Sigmoid colon (tissue), 6 donors: ENCODE measurements at regions not wholly inside any gene's neighbourhood (a gene's known extent, or its start where the extent isn't known, plus 50 kb on each side); places are given as distances from the start of the nearest gene placed in this dataset.

Source experiments
- DNase-seq: peaks from one replicate; pipeline ENCODE4 v3.0.0-alpha.2; 2019
- H3K27ac ChIP-seq, 4 donors: fragments of 200-600 bp; sonication (generic); one replicate each; pipeline ENCODE4 v1.5.1; 2016 to 2019; ENCODE audit warnings: mild to moderate bottlenecking in 1 of 4
- H3K27me3 ChIP-seq, 3 donors: fragments of 200-600 bp; sonication (generic); one replicate each; pipeline ENCODE4 v1.5.1; 2019; ENCODE audit warnings: mild to moderate bottlenecking in 1 of 3
- H3K36me3 ChIP-seq, 4 donors: fragments of 200-600 bp; sonication (generic); one replicate each; pipeline ENCODE4 v1.5.1; 2016 to 2019
- H3K4me1 ChIP-seq, 4 donors: fragments of 200-600 bp; sonication (generic); one replicate each; pipeline ENCODE4 v1.5.1; 2017 to 2019
- H3K4me3 ChIP-seq, 4 donors: fragments of 200-600 bp; sonication (generic); one replicate each; pipeline ENCODE4 v1.5.1; 2017 to 2019; ENCODE audit warnings: mild to moderate bottlenecking in 2 of 4, moderate library complexity in 1 of 4
- H3K9me3 ChIP-seq, 4 donors: fragments of 200-600 bp in 3 of 4; sonication (generic) in 3 of 4; one replicate each; pipeline versions ENCODE4 v1.5.1 to v1.6.1; 2013 to 2019
- CTCF ChIP-seq, 4 experiments: fragments of 450-650 bp in 3 of 4; fragments of 200-600 bp in 1 of 4; IDR thresholded peaks; one replicate each; pipeline ENCODE4 v1.5.1; 2016 to 2019; ENCODE audit warnings: antibody characterized with exemption in 4 of 4, mild to moderate bottlenecking in 3 of 4, moderate library complexity in 2 of 4
- EP300 ChIP-seq, 4 donors: sonication (generic); formaldehyde crosslinking; IDR thresholded peaks; one replicate each; pipeline ENCODE4 v1.6.1; 2017; ENCODE audit warnings: antibody characterized with exemption in 4 of 4
- POLR2A ChIP-seq, 2 donors: fragments of 450-650 bp; IDR thresholded peaks; one replicate each; pipeline ENCODE4 v1.6.1; 2016; ENCODE audit warnings: antibody characterized with exemption in 2 of 2, mild to moderate bottlenecking in 2 of 2, moderate library complexity in 2 of 2
- POLR2AphosphoS5 ChIP-seq, 4 donors: sonication (generic); formaldehyde crosslinking; IDR thresholded peaks; one replicate each; pipeline ENCODE4 v1.6.1; 2017; ENCODE audit warnings: antibody characterized with exemption in 4 of 4
- WGBS, 2 donors: extraction: QIAGEN DNeasy Blood & Tissue Kit; methylation state at CpG; one replicate each; pipeline ENCODE4 v1.1.7; 2013; 5-methylcytosine and 5-hydroxymethylcytosine counted together
- intact Hi-C: fragments of 100-400 bp; cut with DNase I; formaldehyde crosslinking; loops from one replicate; pipeline ENCODE4 v1.15.1; 2023
- donor health status: healthy with polysubstance abuse.
- donor health status: healthy.

GRCh38 chr20:56954797-56955196, 311.6 kb downstream of the BMP7 start:
- TF ChIP-seq POLR2AphosphoS5 (IDR thresholded peaks at IDR 0.05) (no peak), POLR2A (IDR thresholded peaks at IDR 0.05) (no peak), CTCF (IDR thresholded peaks at IDR 0.05) (no peak), EP300 (IDR thresholded peaks at IDR 0.05) (no peak)

GRCh38 chr20:56955680-56956079, 310.8 kb downstream of the BMP7 start:
- H3K9me3 ChIP-seq, result no peaks in the 10 kb centered on the region
- no peak for DNase-seq
- H3K4me1 ChIP-seq, result no peaks in the 10 kb centered on the region
- peaks cover 0 to 48% (median 12%) of the 10 kb centered on the region in 3 donors for H3K27me3 ChIP-seq
- WGBS, 2 donors, result 24 to 39% methylated on average over 9 of the region's 9 CpGs
- no peak overlapping the region for H3K4me3 ChIP-seq
- H3K27ac ChIP-seq, result no peak overlapping the region
- intact Hi-C loops, result no loop called here
- TF ChIP-seq EP300 (IDR thresholded peaks at IDR 0.05) (no peak), POLR2A (IDR thresholded peaks at IDR 0.05) (no peak)
- no peaks in the 10 kb centered on the region for H3K36me3 ChIP-seq

More at GRCh38 chr20:56954797-56955196, 311.6 kb downstream of the BMP7 start:
- no peak overlapping the region for H3K27ac ChIP-seq
- intact Hi-C loops, result no loop called here
- no peaks in the 10 kb centered on the region for H3K9me3 ChIP-seq
- no peaks in the 10 kb centered on the region for H3K36me3 ChIP-seq
- H3K27me3 ChIP-seq, result peaks cover 0 to 48% (median 12%) of the 10 kb centered on the region in 3 donors
- no peak for DNase-seq
- WGBS, 2 donors, result 81 to 87% methylated on average over 15 of the region's 15 CpGs
- no peak overlapping the region for H3K4me3 ChIP-seq
- no peaks in the 10 kb centered on the region for H3K4me1 ChIP-seq

- no peaks in the 10 kb centered on the region for H3K9me3 ChIP-seq
- H3K4me3 ChIP-seq, result no peak overlapping the region
- TF ChIP-seq EP300 (IDR thresholded peaks at IDR 0.05), result no peak
- TF ChIP-seq CTCF (IDR thresholded peaks at IDR 0.05), result no peak
- no peak for TF ChIP-seq POLR2AphosphoS5 (IDR thresholded peaks at IDR 0.05)
- no peak for TF ChIP-seq POLR2A (IDR thresholded peaks at IDR 0.05)
- H3K4me1 ChIP-seq, result no peaks in the 10 kb centered on the region
- WGBS, 2 donors, result 36 to 71% methylated on average over 7 of the region's 7 CpGs
- intact Hi-C loops, result no loop called here
- no peaks in the 10 kb centered on the region for H3K36me3 ChIP-seq
- DNase-seq, result no peak
- no peak overlapping the region for H3K27ac ChIP-seq
- peaks cover 0 to 48% (median 12%) of the 10 kb centered on the region in 3 donors for H3K27me3 ChIP-seq
Observed at GRCh38 chr20:56956534-56956933, 309.9 kb downstream of the BMP7 start.

GRCh38 chr20:56957737-56958553, 308.5 kb downstream of the BMP7 start:
- no peak overlapping the region for H3K4me3 ChIP-seq
- DNase-seq, result no peak
- H3K9me3 ChIP-seq, result no peaks in the 10 kb centered on the region
- H3K4me1 ChIP-seq, result no peaks in the 10 kb centered on the region
- no peak for TF ChIP-seq POLR2AphosphoS5 (IDR thresholded peaks at IDR 0.05)
- no peak for TF ChIP-seq CTCF (IDR thresholded peaks at IDR 0.05)
- TF ChIP-seq EP300 (IDR thresholded peaks at IDR 0.05), result no peak
- TF ChIP-seq POLR2A (IDR thresholded peaks at IDR 0.05), result no peak
- intact Hi-C loops, result no loop called here
- WGBS, 2 donors, result 59 to 70% methylated on average over 34 of the region's 34 CpGs
- H3K27ac ChIP-seq, result no peak overlapping the region
- H3K36me3 ChIP-seq, result no peaks in the 10 kb centered on the region
- H3K27me3 ChIP-seq, result peaks cover 0 to 48% (median 12%) of the 10 kb centered on the region in 3 donors

GRCh38 chr20:56964901-56965300, 301.5 kb downstream of the BMP7 start:
- TF ChIP-seq CTCF (IDR thresholded peaks at IDR 0.05) (no peak), POLR2A (IDR thresholded peaks at IDR 0.05) (no peak), POLR2AphosphoS5 (IDR thresholded peaks at IDR 0.05) (no peak), EP300 (IDR thresholded peaks at IDR 0.05) (no peak)
- 31% methylated on average over 2 of the region's 2 CpGs for WGBS, 2 donors
- no peaks in the 10 kb centered on the region for H3K9me3 ChIP-seq

More at GRCh38 chr20:56964901-56965300, 301.5 kb downstream of the BMP7 start:
- H3K4me3 ChIP-seq, result no peak overlapping the region
- intact Hi-C loops, result no loop called here
- no peaks in the 10 kb centered on the region for H3K36me3 ChIP-seq
- no peaks in the 10 kb centered on the region for H3K27me3 ChIP-seq
- no peak overlapping the region for H3K27ac ChIP-seq
- DNase-seq, result no peak
- no peaks in the 10 kb centered on the region for H3K4me1 ChIP-seq
